ENCODE measurements at regions not wholly inside any gene's neighbourhood (a gene's known extent, or its start where the extent isn't known, plus 50 kb on each side); places are given as distances from the start of the nearest gene placed in this dataset.
A peak's percentile ranks its signal among the peaks of the same experiment; 100 is the strongest.

GRCh38 chr15:98518823-98519561 is 129.3 kb upstream of the IGF1R start:
- intact Hi-C loops (cut with micrococcal nuclease) = loop anchor here (1.0 to 5.0 kb wide), 2 partner anchors 128 to 557 kb away; partner anchors contain the start of gene IGF1R
- TF ChIP-seq EZH2phosphoT487 (IDR thresholded peaks at IDR 0.05; ENCODE audit: borderline replicate concordance, low read length) (no peak), CTCF (conservative IDR thresholded peaks at IDR 0.05; ENCODE audit: low read depth, low read length) (peak; percentile 90), EZH2 (IDR thresholded peaks at IDR 0.05; ENCODE audit: low read length, unreplicated experiment) (no peak)
- ATAC-seq = peak; percentile 88

GRCh38 chr15:98519767-98520550 is 128.4 kb upstream of the IGF1R start:
- no peaks in the 10 kb centered on the region for H3K79me2 ChIP-seq (ENCODE audit: low read length)
- H3F3A ChIP-seq (ENCODE audit: low read length, unreplicated experiment) = no peaks in the 10 kb centered on the region
- no peak overlapping the region for H3K27ac ChIP-seq (ENCODE audit: low read length)
- H4K20me1 ChIP-seq (ENCODE audit: low read length) = no peaks in the 10 kb centered on the region
- ChIA-PET CTCF (interaction anchor here (1.1 kb wide), 1 partner anchor 138 kb away, joined by 4 read pairs; no protein-coding TSS in a partner anchor), POLR2A (ENCODE audit: unreplicated experiment) (no interaction called here)
- no peaks in the 10 kb centered on the region for H3K4me1 ChIP-seq (ENCODE audit: insufficient read depth, low read length)
- TF ChIP-seq EZH2phosphoT487 (IDR thresholded peaks at IDR 0.05; ENCODE audit: borderline replicate concordance, low read length) (no peak), EZH2 (IDR thresholded peaks at IDR 0.05; ENCODE audit: low read length, unreplicated experiment) (no peak), CTCF (conservative IDR thresholded peaks at IDR 0.05; ENCODE audit: low read depth, low read length) (no peak)
- ATAC-seq = no peak
- H3K9ac ChIP-seq (ENCODE audit: low read length) = no peak overlapping the region
- 0 out of 2 replicates have a peak, but pooled peaks cover 4% of the 10 kb centered on the region for H3K27me3 ChIP-seq (ENCODE audit: low read length)
- no peaks in the 10 kb centered on the region for H3K9me3 ChIP-seq (ENCODE audit: low read length)
- no TSS peak for BruUV-seq (replicated peaks)
- intact Hi-C loops (cut with micrococcal nuclease) = loop anchor here (1.0 to 5.0 kb wide), 2 partner anchors 127 to 556 kb away; partner anchors contain the start of gene IGF1R
- H3K36me3 ChIP-seq (ENCODE audit: low read depth, low read length) = no peaks in the 10 kb centered on the region
- peak overlapping the region; percentile 40; the same call in 1 of the 2 replicates for H3K4me2 ChIP-seq (ENCODE audit: low read length)
- no peak overlapping the region for H3K4me3 ChIP-seq (ENCODE audit: low read length)
- H2AFZ ChIP-seq (ENCODE audit: low read length) = no peak overlapping the region
- DNase-seq = no peak
- H3K9me2 ChIP-seq (replicated peaks; ENCODE audit: low read length) = no peaks in the 10 kb centered on the region

More at GRCh38 chr15:98518823-98519561, 129.3 kb upstream of the IGF1R start:
- Histone ChIP-seq H3K36me3 (ENCODE audit: low read depth, low read length) (no peaks in the 10 kb centered on the region), H3K4me1 (ENCODE audit: insufficient read depth, low read length) (no peaks in the 10 kb centered on the region), H3K4me3 (ENCODE audit: low read length) (no peak overlapping the region), H3K79me2 (ENCODE audit: low read length) (no peaks in the 10 kb centered on the region), H3K4me2 (ENCODE audit: low read length) (peak overlapping the region; percentile 40), H3K9me3 (ENCODE audit: low read length) (no peaks in the 10 kb centered on the region), H3K27ac (ENCODE audit: low read length) (no peak overlapping the region), H3K9ac (ENCODE audit: low read length) (no peak overlapping the region), H4K20me1 (ENCODE audit: low read length) (no peaks in the 10 kb centered on the region), H2AFZ (ENCODE audit: low read length) (peak overlapping the region; percentile 55), H3F3A (ENCODE audit: low read length, unreplicated experiment) (no peaks in the 10 kb centered on the region), H3K9me2 (replicated peaks; ENCODE audit: low read length) (no peaks in the 10 kb centered on the region), H3K27me3 (ENCODE audit: low read length) (peaks cover 8% of the 10 kb centered on the region; the same call in 1 of the 2 replicates)
- peak; percentile 77 for DNase-seq
- ChIA-PET POLR2A (ENCODE audit: unreplicated experiment) (no interaction called here), CTCF (interaction anchor here (1.0 to 1.1 kb wide), 2 partner anchors 139 to 332 kb away, joined by 4 to 5 read pairs; no protein-coding TSS in a partner anchor)
- no TSS peak for BruUV-seq (replicated peaks)
